ENCODE measurements at regions not wholly inside any gene's neighbourhood (a gene's known extent, or its start where the extent isn't known, plus 50 kb on each side); places are given as distances from the start of the nearest gene placed in this dataset.

DNA sequence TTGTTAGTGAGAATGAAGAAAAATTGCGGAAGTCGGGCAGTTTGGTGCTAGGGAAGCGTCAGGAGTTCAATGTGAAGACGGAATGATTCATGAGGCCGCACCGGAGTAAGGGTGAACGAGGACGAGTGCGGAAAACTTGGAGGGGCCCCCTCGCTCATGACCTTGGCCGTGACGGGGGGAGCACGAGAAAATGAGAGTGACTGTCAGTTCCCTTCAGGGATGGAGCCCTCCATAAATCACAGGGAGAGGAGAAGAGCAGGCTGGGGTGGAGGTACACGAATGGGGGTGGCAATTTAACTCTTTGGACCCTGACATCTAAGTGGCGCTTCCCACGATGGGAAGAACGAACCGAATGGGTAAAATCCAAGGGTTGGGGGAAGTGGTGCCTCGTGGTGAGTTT, 486.4 kb downstream of the TSHZ3 start (continued):
- TF ChIP-seq CHD1 (IDR thresholded peaks at IDR 0.05; ENCODE audit: low read depth, low read length) = no peak
- TF ChIP-seq RNF2 (IDR thresholded peaks at IDR 0.05; ENCODE audit: borderline replicate concordance, low read depth, low read length, missing control alignments, poor library complexity, severe bottlenecking) = no peak
- TF ChIP-seq POLR2AphosphoS5 (IDR thresholded peaks at IDR 0.05; ENCODE audit: low read depth, low read length) = no peak
- TF ChIP-seq KDM4A (IDR thresholded peaks at IDR 0.05; ENCODE audit: low read depth, low read length, severe bottlenecking) = no peak
